Activated CD8-positive, alpha-beta memory T cell treated with anti-CD3 and anti-CD28 coated beads for 36 hours (primary cell): ENCODE measurements at regions not wholly inside any gene's neighbourhood (a gene's known extent, or its start where the extent isn't known, plus 50 kb on each side); places are given as distances from the start of the nearest gene placed in this dataset.

Source experiments
- CTCF ChIA-PET: fragments of 350-600 bp; sonication (Branson Sonifier 250); formaldehyde crosslinking; loops from one replicate; lab custom pipeline; 2021; ENCODE audit warnings: antibody characterized with exemption; lab: Charles Lee
- POLR2A ChIA-PET: fragments of 350-600 bp; sonication (Branson Sonifier 250); formaldehyde crosslinking; loops from one replicate; lab custom pipeline; 2021; ENCODE audit warnings: antibody characterized with exemption; lab: Charles Lee

- CTCF ChIA-PET = no interaction called here
- POLR2A ChIA-PET = no interaction called here
Observed at GRCh38 chrX:39709364-39709763, 388.4 kb downstream of the BCOR start.

GRCh38 chrX:39709812-39710211 lies 387.9 kb downstream of the BCOR start:
- ChIA-PET CTCF (no interaction called here), POLR2A (no interaction called here)

- CTCF ChIA-PET = no interaction called here
Observed at GRCh38 chrX:39710776-39711175, 387.0 kb downstream of the BCOR start.

GRCh38 chrX:39714471-39714870 lies 383.3 kb downstream of the BCOR start:
- CTCF ChIA-PET = interaction anchor here (0.6 kb wide), 1 partner anchor 27 kb away, joined by 4 read pairs; no protein-coding TSS in a partner anchor
- POLR2A ChIA-PET = no interaction called here

More at GRCh38 chrX:39710776-39711175, 387.0 kb downstream of the BCOR start:
- POLR2A ChIA-PET = no interaction called here

- ChIA-PET POLR2A (no interaction called here), CTCF (no interaction called here)
Observed at GRCh38 chrX:39716401-39716800, 381.4 kb downstream of the BCOR start.

- ChIA-PET CTCF (no interaction called here), POLR2A (no interaction called here)
Observed at GRCh38 chrX:39716802-39717540, 380.8 kb downstream of the BCOR start.

GRCh38 chrX:39718981-39719380 lies 378.8 kb downstream of the BCOR start:
- ChIA-PET CTCF (no interaction called here), POLR2A (no interaction called here)

GRCh38 chrX:39720945-39721344 lies 376.8 kb downstream of the BCOR start:
- ChIA-PET CTCF (no interaction called here), POLR2A (no interaction called here)

- ChIA-PET POLR2A (no interaction called here), CTCF (no interaction called here)
Observed at GRCh38 chrX:39721566-39722279, 376.0 kb downstream of the BCOR start.

- CTCF ChIA-PET = no interaction called here
- POLR2A ChIA-PET = no interaction called here
Observed at GRCh38 chrX:39724544-39724943, 373.2 kb downstream of the BCOR start.

GRCh38 chrX:39725114-39725513 lies 372.6 kb downstream of the BCOR start:
- POLR2A ChIA-PET = no interaction called here
- CTCF ChIA-PET = no interaction called here

- ChIA-PET POLR2A (no interaction called here), CTCF (no interaction called here)
Observed at GRCh38 chrX:39725928-39726619, 371.7 kb downstream of the BCOR start.

- CTCF ChIA-PET = no interaction called here
- POLR2A ChIA-PET = no interaction called here
Observed at GRCh38 chrX:39726771-39727170, 371.0 kb downstream of the BCOR start.

- CTCF ChIA-PET = no interaction called here
- POLR2A ChIA-PET = no interaction called here
Observed at GRCh38 chrX:39728025-39728424, 369.7 kb downstream of the BCOR start.

- ChIA-PET CTCF (no interaction called here), POLR2A (no interaction called here)
Observed at GRCh38 chrX:39728852-39729598, 368.7 kb downstream of the BCOR start.

- ChIA-PET CTCF (interaction anchor here (0.9 to 1.3 kb wide), 2 partner anchors 12 to 535 kb away, joined by 3 read pairs; no protein-coding TSS in a partner anchor), POLR2A (no interaction called here)
Observed at GRCh38 chrX:39729981-39730661, 367.6 kb downstream of the BCOR start.

GRCh38 chrX:39730662-39731329 lies 367.0 kb downstream of the BCOR start:
- CTCF ChIA-PET = interaction anchor here (0.7 to 1.3 kb wide), 4 partner anchors 11 to 534 kb away, joined by 3 read pairs; no protein-coding TSS in a partner anchor
- POLR2A ChIA-PET = interaction anchor here (0.5 kb wide), 1 partner anchor 446 kb away, joined by 4 read pairs; no protein-coding TSS in a partner anchor

- ChIA-PET CTCF (interaction anchor here (0.7 to 1.3 kb wide), 4 partner anchors 10 to 534 kb away, joined by 3 read pairs; no protein-coding TSS in a partner anchor), POLR2A (interaction anchor here (0.5 kb wide), 1 partner anchor 445 kb away, joined by 4 read pairs; no protein-coding TSS in a partner anchor)
Observed at GRCh38 chrX:39731330-39731667, 366.5 kb downstream of the BCOR start.
